Vagina (tissue), 2 donors: ENCODE measurements at regions not wholly inside any gene's neighbourhood (a gene's known extent, or its start where the extent isn't known, plus 50 kb on each side); places are given as distances from the start of the nearest gene placed in this dataset.

Source experiments
- CTCF ChIP-seq, 3 experiments: fragments of 450-650 bp in 2 of 3; fragments of 200-600 bp in 1 of 3; sonication (generic) in 1 of 3; IDR thresholded peaks; one replicate each; pipeline ENCODE4 v1.5.1; 2017 to 2019; ENCODE audit warnings: antibody characterized with exemption in 3 of 3, mild to moderate bottlenecking in 2 of 3, moderate library complexity in 2 of 3
- POLR2A ChIP-seq, 2 donors: fragments of 450-650 bp; IDR thresholded peaks; one replicate each; pipeline ENCODE4 v1.6.1; 2017; ENCODE audit warnings: antibody characterized with exemption in 2 of 2, mild to moderate bottlenecking in 2 of 2, moderate library complexity in 2 of 2
- POLR2AphosphoS5 ChIP-seq, 2 donors: sonication (generic); formaldehyde crosslinking; IDR thresholded peaks; one replicate each; pipeline ENCODE4 v1.9.0; 2017; ENCODE audit warnings: antibody characterized with exemption in 2 of 2, mild to moderate bottlenecking in 2 of 2, low read depth in 1 of 2; ENCODE audit not compliant: insufficient read depth in 1 of 2

GRCh38 chrX:7244405-7244804, 96.5 kb upstream of the PUDP start:
- TF ChIP-seq POLR2A (IDR thresholded peaks at IDR 0.05): no peak
- no peak for TF ChIP-seq CTCF (IDR thresholded peaks at IDR 0.05)
- no peak for TF ChIP-seq POLR2AphosphoS5 (IDR thresholded peaks at IDR 0.05; ENCODE audit: insufficient read depth in 1 of 2, low read depth in 1 of 2)
